MCF 10A (cell line): ENCODE measurements at regions not wholly inside any gene's neighbourhood (a gene's known extent, or its start where the extent isn't known, plus 50 kb on each side); places are given as distances from the start of the nearest gene placed in this dataset.

Experiments
- BruUV-seq: library from RNA; stranded (reverse); fragments of 400-500 nt; replicated peaks from 2 replicates; lab custom pipeline; 2021; lab: Mats Ljungman, UMichigan
- CTCF ChIA-PET: fragments of 300-600 bp; sonication (Branson Sonifier 250); formaldehyde crosslinking; extraction: SDS; loops from one replicate; lab custom pipeline; 2021; ENCODE audit warnings: antibody characterized with exemption, inconsistent platforms; lab: Yijun Ruan, JAX
- POLR2A ChIA-PET: fragments of 300-600, 350-650 bp; sonication (Branson Sonifier 250); formaldehyde crosslinking; extraction: SDS; loops from one replicate; lab custom pipeline; 2020; ENCODE audit warnings: antibody characterized with exemption, inconsistent platforms; lab: Yijun Ruan, JAX
- DNase-seq: peaks from one replicate; pipeline ENCODE4 v3.0.0-alpha.2; 2018; ENCODE audit not compliant: unreplicated experiment
- H3K27ac Mint-ChIP-seq: one replicate; pipeline ENCODE4 v1.8.0; 2022; ENCODE audit warnings: mild to moderate bottlenecking, low read depth, mixed read lengths; ENCODE audit not compliant: unreplicated experiment
- H3K27me3 Mint-ChIP-seq: one replicate; pipeline ENCODE4 v1.8.0; 2022; ENCODE audit warnings: mixed read lengths; ENCODE audit not compliant: insufficient read depth, unreplicated experiment
- H3K36me3 Mint-ChIP-seq: one replicate; pipeline ENCODE4 v1.8.0; 2022; ENCODE audit warnings: mild to moderate bottlenecking, moderate library complexity, mixed read lengths; ENCODE audit not compliant: insufficient read depth, unreplicated experiment
- H3K4me1 Mint-ChIP-seq: one replicate; pipeline ENCODE4 v1.8.0; 2022; ENCODE audit warnings: mixed read lengths; ENCODE audit not compliant: insufficient read depth, unreplicated experiment
- H3K4me3 Mint-ChIP-seq: one replicate; pipeline ENCODE4 v1.8.0; 2022; ENCODE audit warnings: mild to moderate bottlenecking, moderate library complexity, mixed read lengths; ENCODE audit not compliant: unreplicated experiment
- H3K9me3 Mint-ChIP-seq: one replicate; pipeline ENCODE4 v1.8.0; 2022; ENCODE audit warnings: mixed read lengths; ENCODE audit not compliant: unreplicated experiment
- CTCF ChIP-seq: fragments of 200-600 bp; IDR thresholded peaks from one replicate; pipeline ENCODE4 v1.8.0; 2022; ENCODE audit warnings: antibody characterized with exemption, mild to moderate bottlenecking; ENCODE audit not compliant: unreplicated experiment
- intact Hi-C: fragments of 100-400 bp; cut with micrococcal nuclease; formaldehyde crosslinking; loops from 2 replicates; pipeline ENCODE4 v1.14.1; 2022

- ChIA-PET POLR2A (interaction anchor here (0.6 to 1.6 kb wide), 3 partner anchors 92 to 273 kb away, joined by 3 to 4 read pairs (median 4); no protein-coding TSS in a partner anchor), CTCF (interaction anchor here (0.6 to 15.4 kb wide), 16 partner anchors 9 to 633 kb away, joined by 3 to 541 read pairs (median 8); no protein-coding TSS in a partner anchor)
- no peaks in the 10 kb centered on the region for H3K27me3 Mint-ChIP-seq
- H3K36me3 Mint-ChIP-seq, result no peaks in the 10 kb centered on the region
- DNase-seq, result no peak
- intact Hi-C loops, result loop anchor here (10.0 kb wide), 1 partner anchor 628 kb away; no protein-coding TSS in a partner anchor
- H3K4me3 Mint-ChIP-seq, result no peak overlapping the region
- no peaks in the 10 kb centered on the region for H3K9me3 Mint-ChIP-seq
- BruUV-seq, result no TSS peak
- H3K27ac Mint-ChIP-seq, result no peak overlapping the region
- no peak for TF ChIP-seq CTCF
- no peaks in the 10 kb centered on the region for H3K4me1 Mint-ChIP-seq
Measured at GRCh38 chr2:121086450-121086849, 198.6 kb downstream of the TFCP2L1 start.

GRCh38 chr2:121087117-121087516 lies 197.9 kb downstream of the TFCP2L1 start:
- Mint-ChIP-seq H3K27me3 (no peaks in the 10 kb centered on the region), H3K9me3 (no peaks in the 10 kb centered on the region), H3K4me3 (no peak overlapping the region), H3K4me1 (no peaks in the 10 kb centered on the region), H3K27ac (no peak overlapping the region), H3K36me3 (no peaks in the 10 kb centered on the region)
- TF ChIP-seq CTCF, result no peak
- CTCF ChIA-PET, result interaction anchor here (0.6 to 15.4 kb wide), 7 partner anchors 8 to 392 kb away, joined by 3 to 541 read pairs (median 46); no protein-coding TSS in a partner anchor
- no peak for DNase-seq
- POLR2A ChIA-PET, result interaction anchor here (1.6 kb wide), 1 partner anchor 273 kb away, joined by 4 read pairs; no protein-coding TSS in a partner anchor
- BruUV-seq, result no TSS peak
- intact Hi-C loops, result loop anchor here (10.0 kb wide), 1 partner anchor 628 kb away; no protein-coding TSS in a partner anchor

GRCh38 chr2:121088251-121089165 lies 196.5 kb downstream of the TFCP2L1 start:
- H3K4me1 Mint-ChIP-seq, result peaks cover under 1% of the 10 kb centered on the region
- TF ChIP-seq CTCF, result no peak
- intact Hi-C loops, result loop anchor here (10.0 kb wide), 1 partner anchor 626 kb away; no protein-coding TSS in a partner anchor
- no peak overlapping the region for H3K4me3 Mint-ChIP-seq
- ChIA-PET CTCF (interaction anchor here (0.6 to 15.4 kb wide), 5 partner anchors 11 to 393 kb away, joined by 3 to 541 read pairs (median 62); no protein-coding TSS in a partner anchor), POLR2A (interaction anchor here (0.5 to 1.6 kb wide), 2 partner anchors 271 to 779 kb away, joined by 3 to 4 read pairs; no protein-coding TSS in a partner anchor)
- H3K27ac Mint-ChIP-seq, result no peak overlapping the region
- no peaks in the 10 kb centered on the region for H3K27me3 Mint-ChIP-seq
- H3K36me3 Mint-ChIP-seq, result no peaks in the 10 kb centered on the region
- BruUV-seq, result no TSS peak
- no peaks in the 10 kb centered on the region for H3K9me3 Mint-ChIP-seq
- no peak for DNase-seq

GRCh38 chr2:121089166-121089510 lies 195.9 kb downstream of the TFCP2L1 start:
- no peak for DNase-seq
- peaks cover 6% of the 10 kb centered on the region for H3K4me1 Mint-ChIP-seq
- POLR2A ChIA-PET, result no interaction called here
- no peak overlapping the region for H3K27ac Mint-ChIP-seq
- H3K4me3 Mint-ChIP-seq, result no peak overlapping the region
- intact Hi-C loops, result loop anchor here (10.0 kb wide), 1 partner anchor 626 kb away; no protein-coding TSS in a partner anchor
- H3K27me3 Mint-ChIP-seq, result no peaks in the 10 kb centered on the region
- no peaks in the 10 kb centered on the region for H3K36me3 Mint-ChIP-seq
- no TSS peak for BruUV-seq
- no peaks in the 10 kb centered on the region for H3K9me3 Mint-ChIP-seq
- no peak for TF ChIP-seq CTCF
- CTCF ChIA-PET, result interaction anchor here (1.7 to 7.8 kb wide), 3 partner anchors 10 to 268 kb away, joined by 4 to 159 read pairs (median 62); no protein-coding TSS in a partner anchor
